ENCODE measurements at regions not wholly inside any gene's neighbourhood (a gene's known extent, or its start where the extent isn't known, plus 50 kb on each side); places are given as distances from the start of the nearest gene placed in this dataset.

DNA sequence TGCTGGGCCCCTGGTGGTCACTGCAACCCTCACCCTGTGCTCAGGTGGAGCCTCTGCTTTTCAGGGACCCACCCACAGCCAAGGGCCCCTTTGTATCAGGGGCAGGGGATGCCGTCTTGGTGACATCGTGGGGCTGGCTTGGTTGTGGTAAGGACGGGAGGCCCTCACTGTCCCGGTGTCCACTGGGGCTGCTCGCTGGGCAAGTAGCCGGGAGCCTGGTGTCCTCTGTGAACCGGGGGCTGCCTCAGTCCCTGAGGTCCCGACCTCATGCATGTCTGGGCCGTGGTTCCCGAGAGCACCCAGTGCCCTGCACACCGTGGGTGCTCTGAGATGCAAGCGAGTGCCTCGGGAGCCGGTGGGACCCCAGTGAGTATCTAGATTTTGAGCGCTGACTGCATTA, 56.0 kb upstream of the TTC34 start (continued):
- no peak for TF ChIP-seq JUN (IDR thresholded peaks at IDR 0.05; ENCODE audit: low read depth, low read length)
- TF ChIP-seq, protein P1, sequence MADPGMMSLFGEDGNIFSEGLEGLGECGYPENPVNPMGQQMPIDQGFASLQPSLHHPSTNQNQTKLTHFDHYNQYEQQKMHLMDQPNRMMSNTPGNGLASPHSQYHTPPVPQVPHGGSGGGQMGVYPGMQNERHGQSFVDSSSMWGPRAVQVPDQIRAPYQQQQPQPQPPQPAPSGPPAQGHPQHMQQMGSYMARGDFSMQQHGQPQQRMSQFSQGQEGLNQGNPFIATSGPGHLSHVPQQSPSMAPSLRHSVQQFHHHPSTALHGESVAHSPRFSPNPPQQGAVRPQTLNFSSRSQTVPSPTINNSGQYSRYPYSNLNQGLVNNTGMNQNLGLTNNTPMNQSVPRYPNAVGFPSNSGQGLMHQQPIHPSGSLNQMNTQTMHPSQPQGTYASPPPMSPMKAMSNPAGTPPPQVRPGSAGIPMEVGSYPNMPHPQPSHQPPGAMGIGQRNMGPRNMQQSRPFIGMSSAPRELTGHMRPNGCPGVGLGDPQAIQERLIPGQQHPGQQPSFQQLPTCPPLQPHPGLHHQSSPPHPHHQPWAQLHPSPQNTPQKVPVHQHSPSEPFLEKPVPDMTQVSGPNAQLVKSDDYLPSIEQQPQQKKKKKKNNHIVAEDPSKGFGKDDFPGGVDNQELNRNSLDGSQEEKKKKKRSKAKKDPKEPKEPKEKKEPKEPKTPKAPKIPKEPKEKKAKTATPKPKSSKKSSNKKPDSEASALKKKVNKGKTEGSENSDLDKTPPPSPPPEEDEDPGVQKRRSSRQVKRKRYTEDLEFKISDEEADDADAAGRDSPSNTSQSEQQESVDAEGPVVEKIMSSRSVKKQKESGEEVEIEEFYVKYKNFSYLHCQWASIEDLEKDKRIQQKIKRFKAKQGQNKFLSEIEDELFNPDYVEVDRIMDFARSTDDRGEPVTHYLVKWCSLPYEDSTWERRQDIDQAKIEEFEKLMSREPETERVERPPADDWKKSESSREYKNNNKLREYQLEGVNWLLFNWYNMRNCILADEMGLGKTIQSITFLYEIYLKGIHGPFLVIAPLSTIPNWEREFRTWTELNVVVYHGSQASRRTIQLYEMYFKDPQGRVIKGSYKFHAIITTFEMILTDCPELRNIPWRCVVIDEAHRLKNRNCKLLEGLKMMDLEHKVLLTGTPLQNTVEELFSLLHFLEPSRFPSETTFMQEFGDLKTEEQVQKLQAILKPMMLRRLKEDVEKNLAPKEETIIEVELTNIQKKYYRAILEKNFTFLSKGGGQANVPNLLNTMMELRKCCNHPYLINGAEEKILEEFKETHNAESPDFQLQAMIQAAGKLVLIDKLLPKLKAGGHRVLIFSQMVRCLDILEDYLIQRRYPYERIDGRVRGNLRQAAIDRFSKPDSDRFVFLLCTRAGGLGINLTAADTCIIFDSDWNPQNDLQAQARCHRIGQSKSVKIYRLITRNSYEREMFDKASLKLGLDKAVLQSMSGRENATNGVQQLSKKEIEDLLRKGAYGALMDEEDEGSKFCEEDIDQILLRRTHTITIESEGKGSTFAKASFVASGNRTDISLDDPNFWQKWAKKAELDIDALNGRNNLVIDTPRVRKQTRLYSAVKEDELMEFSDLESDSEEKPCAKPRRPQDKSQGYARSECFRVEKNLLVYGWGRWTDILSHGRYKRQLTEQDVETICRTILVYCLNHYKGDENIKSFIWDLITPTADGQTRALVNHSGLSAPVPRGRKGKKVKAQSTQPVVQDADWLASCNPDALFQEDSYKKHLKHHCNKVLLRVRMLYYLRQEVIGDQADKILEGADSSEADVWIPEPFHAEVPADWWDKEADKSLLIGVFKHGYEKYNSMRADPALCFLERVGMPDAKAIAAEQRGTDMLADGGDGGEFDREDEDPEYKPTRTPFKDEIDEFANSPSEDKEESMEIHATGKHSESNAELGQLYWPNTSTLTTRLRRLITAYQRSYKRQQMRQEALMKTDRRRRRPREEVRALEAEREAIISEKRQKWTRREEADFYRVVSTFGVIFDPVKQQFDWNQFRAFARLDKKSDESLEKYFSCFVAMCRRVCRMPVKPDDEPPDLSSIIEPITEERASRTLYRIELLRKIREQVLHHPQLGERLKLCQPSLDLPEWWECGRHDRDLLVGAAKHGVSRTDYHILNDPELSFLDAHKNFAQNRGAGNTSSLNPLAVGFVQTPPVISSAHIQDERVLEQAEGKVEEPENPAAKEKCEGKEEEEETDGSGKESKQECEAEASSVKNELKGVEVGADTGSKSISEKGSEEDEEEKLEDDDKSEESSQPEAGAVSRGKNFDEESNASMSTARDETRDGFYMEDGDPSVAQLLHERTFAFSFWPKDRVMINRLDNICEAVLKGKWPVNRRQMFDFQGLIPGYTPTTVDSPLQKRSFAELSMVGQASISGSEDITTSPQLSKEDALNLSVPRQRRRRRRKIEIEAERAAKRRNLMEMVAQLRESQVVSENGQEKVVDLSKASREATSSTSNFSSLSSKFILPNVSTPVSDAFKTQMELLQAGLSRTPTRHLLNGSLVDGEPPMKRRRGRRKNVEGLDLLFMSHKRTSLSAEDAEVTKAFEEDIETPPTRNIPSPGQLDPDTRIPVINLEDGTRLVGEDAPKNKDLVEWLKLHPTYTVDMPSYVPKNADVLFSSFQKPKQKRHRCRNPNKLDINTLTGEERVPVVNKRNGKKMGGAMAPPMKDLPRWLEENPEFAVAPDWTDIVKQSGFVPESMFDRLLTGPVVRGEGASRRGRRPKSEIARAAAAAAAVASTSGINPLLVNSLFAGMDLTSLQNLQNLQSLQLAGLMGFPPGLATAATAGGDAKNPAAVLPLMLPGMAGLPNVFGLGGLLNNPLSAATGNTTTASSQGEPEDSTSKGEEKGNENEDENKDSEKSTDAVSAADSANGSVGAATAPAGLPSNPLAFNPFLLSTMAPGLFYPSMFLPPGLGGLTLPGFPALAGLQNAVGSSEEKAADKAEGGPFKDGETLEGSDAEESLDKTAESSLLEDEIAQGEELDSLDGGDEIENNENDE (IDR thresholded peaks at IDR 0.05; ENCODE audit: insufficient replicate concordance, low read length): no peak
